Esophagus muscularis mucosa (tissue), 4 donors: ENCODE measurements at regions not wholly inside any gene's neighbourhood (a gene's known extent, or its start where the extent isn't known, plus 50 kb on each side); places are given as distances from the start of the nearest gene placed in this dataset.

ENCODE experiments used
- DNase-seq: peaks from one replicate; pipeline ENCODE4 v3.0.0-alpha.2; 2017; ENCODE audit errors: extremely low spot score
- H3K27ac ChIP-seq, 4 donors: fragments of 200-600 bp; sonication (generic); replicated peaks in 1 of 4; 1 replicate in 3 of 4; 2 replicates in 1 of 4; pipeline ENCODE4 v1.5.1; 2016 to 2019; ENCODE audit warnings: mild to moderate bottlenecking in 1 of 4
- H3K27me3 ChIP-seq, 4 donors: fragments of 200-600 bp; sonication (generic); one replicate each; pipeline versions ENCODE4 v1.5.1 to v1.6.0; 2016 to 2019
- H3K36me3 ChIP-seq, 4 donors: fragments of 200-600 bp; sonication (generic); one replicate each; pipeline ENCODE4 v1.5.1; 2016 to 2019
- H3K4me1 ChIP-seq, 4 donors: fragments of 200-600 bp; sonication (generic); one replicate each; pipeline ENCODE4 v1.5.1; 2016 to 2019
- H3K4me3 ChIP-seq, 4 donors: fragments of 200-600 bp; sonication (generic); 1 replicate in 2 of 4; 2 replicates in 2 of 4; pipeline ENCODE4 v1.5.1; 2016 to 2019; ENCODE audit warnings: mild to moderate bottlenecking in 4 of 4, moderate library complexity in 1 of 4
- H3K9me3 ChIP-seq, 4 donors: fragments of 200-600 bp; sonication (generic); 1 replicate in 3 of 4; 2 replicates in 1 of 4; pipeline ENCODE4 v1.5.1; 2016 to 2019
- EP300 ChIP-seq: sonication (generic); formaldehyde crosslinking; IDR thresholded peaks from one replicate; pipeline ENCODE4 v1.6.1; 2017; ENCODE audit warnings: antibody characterized with exemption
- POLR2A ChIP-seq: fragments of 450-650 bp; IDR thresholded peaks from one replicate; pipeline ENCODE4 v1.6.1; 2017; ENCODE audit warnings: antibody characterized with exemption, moderate library complexity, mild to moderate bottlenecking, low read depth
- POLR2AphosphoS5 ChIP-seq, 2 donors: sonication (generic); formaldehyde crosslinking; IDR thresholded peaks; one replicate each; pipeline ENCODE4 v1.6.1; 2017; ENCODE audit warnings: antibody characterized with exemption in 2 of 2
- WGBS: methylation state at CpG from one replicate; pipeline ENCODE4 v1.1.5; 2018; 5-methylcytosine and 5-hydroxymethylcytosine counted together
- intact Hi-C: fragments of 100-400 bp; cut with DNase I; formaldehyde crosslinking; loops from one replicate; pipeline ENCODE4 v1.15.1; 2023
- TF ChIP-seq, protein P1 (sequence below), 3 experiments: fragments of 200-600 bp in 2 of 3; fragments of 450-650 bp in 1 of 3; sonication (generic) in 2 of 3; IDR thresholded peaks; one replicate each; pipeline ENCODE4 v1.5.1; 2017 to 2019; ENCODE audit warnings: antibody characterized with exemption in 3 of 3, mild to moderate bottlenecking in 2 of 3, moderate library complexity in 1 of 3

GRCh38 chr12:28955931-28956330, 193.1 kb upstream of the FAR2 start:
- H3K27ac ChIP-seq: no peak overlapping the region
- H3K4me3 ChIP-seq: no peak overlapping the region
- H3K4me1 ChIP-seq: peaks cover 0 to 14% (median 3%) of the 10 kb centered on the region in 4 donors
- intact Hi-C loops: no loop called here
- H3K36me3 ChIP-seq: no peaks in the 10 kb centered on the region
- H3K9me3 ChIP-seq: no peaks in the 10 kb centered on the region
- TF ChIP-seq, protein P1, sequence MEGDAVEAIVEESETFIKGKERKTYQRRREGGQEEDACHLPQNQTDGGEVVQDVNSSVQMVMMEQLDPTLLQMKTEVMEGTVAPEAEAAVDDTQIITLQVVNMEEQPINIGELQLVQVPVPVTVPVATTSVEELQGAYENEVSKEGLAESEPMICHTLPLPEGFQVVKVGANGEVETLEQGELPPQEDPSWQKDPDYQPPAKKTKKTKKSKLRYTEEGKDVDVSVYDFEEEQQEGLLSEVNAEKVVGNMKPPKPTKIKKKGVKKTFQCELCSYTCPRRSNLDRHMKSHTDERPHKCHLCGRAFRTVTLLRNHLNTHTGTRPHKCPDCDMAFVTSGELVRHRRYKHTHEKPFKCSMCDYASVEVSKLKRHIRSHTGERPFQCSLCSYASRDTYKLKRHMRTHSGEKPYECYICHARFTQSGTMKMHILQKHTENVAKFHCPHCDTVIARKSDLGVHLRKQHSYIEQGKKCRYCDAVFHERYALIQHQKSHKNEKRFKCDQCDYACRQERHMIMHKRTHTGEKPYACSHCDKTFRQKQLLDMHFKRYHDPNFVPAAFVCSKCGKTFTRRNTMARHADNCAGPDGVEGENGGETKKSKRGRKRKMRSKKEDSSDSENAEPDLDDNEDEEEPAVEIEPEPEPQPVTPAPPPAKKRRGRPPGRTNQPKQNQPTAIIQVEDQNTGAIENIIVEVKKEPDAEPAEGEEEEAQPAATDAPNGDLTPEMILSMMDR (IDR thresholded peaks at IDR 0.05): no peak
- no peak for TF ChIP-seq POLR2AphosphoS5 (IDR thresholded peaks at IDR 0.05)
- no peak for TF ChIP-seq POLR2A
- TF ChIP-seq EP300: no peak
- DNase-seq: no peak
- H3K27me3 ChIP-seq: no peaks in the 10 kb centered on the region

DNA sequence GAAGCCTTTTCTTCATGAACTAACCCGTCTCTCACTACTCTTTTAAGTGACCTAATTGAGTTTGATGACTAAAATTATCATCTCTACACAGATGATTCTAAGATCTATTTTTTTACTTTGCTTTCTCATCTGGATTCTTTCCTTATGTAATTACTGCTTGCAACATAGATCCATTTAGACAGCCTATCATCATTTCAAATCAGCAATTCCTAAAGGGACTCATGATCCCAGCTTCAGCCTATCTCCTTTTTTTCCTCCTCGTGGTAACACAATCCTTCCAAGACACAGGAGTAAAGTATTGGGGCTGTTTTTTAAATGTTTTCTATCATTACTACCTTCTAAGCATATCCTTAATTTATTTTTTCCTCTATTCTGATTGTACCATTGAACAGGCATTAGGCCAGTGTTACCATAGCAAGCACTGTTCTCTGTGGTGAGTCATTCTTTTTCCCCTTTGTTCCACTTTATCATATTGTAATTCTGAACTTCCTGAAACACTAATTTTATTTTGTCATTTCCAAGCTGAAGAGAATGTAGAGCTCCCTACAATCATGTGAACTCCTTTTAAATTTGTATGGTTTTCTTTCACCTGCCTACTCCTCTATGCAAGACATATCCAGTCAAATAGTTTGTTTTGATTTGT, 190.4 kb upstream of the FAR2 start:
- H3K36me3 ChIP-seq: no peaks in the 10 kb centered on the region
- DNase-seq: no peak
- 73% methylated on average over 2 of the region's 2 CpGs for WGBS
- H3K27me3 ChIP-seq: no peaks in the 10 kb centered on the region
- intact Hi-C loops: no loop called here
- no peak overlapping the region for H3K4me3 ChIP-seq
- peak overlapping the region in 3 of 4 donors; percentile 17 to 52 (median 25) for H3K27ac ChIP-seq
- no peak for TF ChIP-seq EP300
- no peak for TF ChIP-seq POLR2A
- TF ChIP-seq POLR2AphosphoS5 (IDR thresholded peaks at IDR 0.05): no peak
- TF ChIP-seq, protein P1 (IDR thresholded peaks at IDR 0.05): no peak
- peaks cover 0 to 18% (median 3%) of the 10 kb centered on the region in 4 donors for H3K4me1 ChIP-seq
- H3K9me3 ChIP-seq: no peaks in the 10 kb centered on the region

DNA sequence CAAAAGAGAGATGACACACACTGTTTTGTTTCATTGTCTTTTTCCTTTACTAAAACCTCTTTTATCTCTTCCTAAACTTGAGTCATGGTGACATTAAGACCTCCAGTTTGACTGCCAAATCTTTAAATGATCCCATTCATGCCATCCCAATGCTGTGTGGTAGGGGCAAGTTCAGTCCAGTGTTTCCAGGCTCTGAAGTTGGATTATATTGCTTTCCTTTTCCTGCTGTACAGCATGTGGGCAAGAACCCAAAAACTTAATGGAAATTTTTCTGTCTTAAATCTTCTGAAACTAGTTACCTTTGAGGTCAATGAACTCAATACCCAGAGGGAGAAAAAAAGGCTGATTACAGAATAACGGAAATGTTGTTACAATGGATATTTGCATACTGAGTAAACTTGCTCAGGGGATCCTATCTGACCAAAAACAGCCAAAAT, 187.1 kb upstream of the FAR2 start:
- no peak for TF ChIP-seq POLR2AphosphoS5 (IDR thresholded peaks at IDR 0.05)
- no peak for TF ChIP-seq EP300
- TF ChIP-seq, protein P1 (IDR thresholded peaks at IDR 0.05): no peak
- no peak for TF ChIP-seq POLR2A
- Histone ChIP-seq H3K4me1 (peaks cover 4 to 34% (median 14%) of the 10 kb centered on the region in 4 donors), H3K27me3 (no peaks in the 10 kb centered on the region), H3K4me3 (no peak overlapping the region), H3K36me3 (no peaks in the 10 kb centered on the region), H3K27ac (peak overlapping the region in 1 of 4 donors; percentile 1), H3K9me3 (no peaks in the 10 kb centered on the region)
- no peak for DNase-seq
- intact Hi-C loops: no loop called here
- WGBS: 50% methylated on average over 1 of the region's 1 CpG

GRCh38 chr12:28963554-28963953, 185.5 kb upstream of the FAR2 start:
- Histone ChIP-seq H3K4me3 (no peak overlapping the region), H3K27me3 (no peaks in the 10 kb centered on the region), H3K36me3 (no peaks in the 10 kb centered on the region), H3K9me3 (no peaks in the 10 kb centered on the region), H3K4me1 (peaks cover 4 to 29% (median 14%) of the 10 kb centered on the region in 4 donors), H3K27ac (no peak overlapping the region)
- TF ChIP-seq, protein P1 (IDR thresholded peaks at IDR 0.05): peak in 1 of 3 experiments; percentile 13
- no peak for TF ChIP-seq POLR2A
- intact Hi-C loops: no loop called here
- DNase-seq: no peak
- WGBS: 22% methylated on average over 2 of the region's 2 CpGs
